RWPE2 (cell line): ENCODE measurements at regions not wholly inside any gene's neighbourhood (a gene's known extent, or its start where the extent isn't known, plus 50 kb on each side); places are given as distances from the start of the nearest gene placed in this dataset.
A peak's percentile ranks its signal among the peaks of the same experiment; 100 is the strongest.

ENCODE experiments used
- ATAC-seq: fragments of 200-7000 bp; cut with Tn5 transposase; 3 replicates; pipeline ENCODE4 v1.9.1; 2021; ENCODE audit warnings: low read depth
- DNase-seq: peaks from one replicate; pipeline ENCODE4 v3.0.0-alpha.2; 2020; ENCODE audit warnings: low spot score
- H3K27ac ChIP-seq: fragments of 450-650 bp; 2 replicates; pipeline ENCODE4 v1.5.1; 2017; ENCODE audit warnings: mild to moderate bottlenecking; ENCODE audit not compliant: poor library complexity, severe bottlenecking
- H3K27me3 ChIP-seq: fragments of 250-450 bp; sonication (Bioruptor Pico); 2 replicates; pipeline ENCODE4 v1.5.1; 2021; ENCODE audit warnings: mild to moderate bottlenecking, moderate library complexity; ENCODE audit not compliant: insufficient read depth, poor library complexity, severe bottlenecking
- H3K36me3 ChIP-seq: fragments of 250-450 bp; sonication (Bioruptor Pico); 2 replicates; pipeline ENCODE4 v1.5.1; 2020; ENCODE audit warnings: low read depth, mild to moderate bottlenecking, moderate library complexity
- H3K4me1 ChIP-seq: fragments of 250-450 bp; sonication (Bioruptor Pico); 2 replicates; pipeline ENCODE4 v1.5.1; 2021; ENCODE audit warnings: mild to moderate bottlenecking, moderate library complexity; ENCODE audit not compliant: insufficient read depth, poor library complexity, severe bottlenecking
- H3K4me3 ChIP-seq: fragments of 250-450 bp; sonication (Bioruptor Pico); 2 replicates; pipeline ENCODE4 v1.5.1; 2021; ENCODE audit warnings: mild to moderate bottlenecking, moderate library complexity; ENCODE audit not compliant: severe bottlenecking
- H3K9me3 ChIP-seq: fragments of 250-450 bp; sonication (Bioruptor Pico); 2 replicates; pipeline ENCODE4 v1.5.1; 2021; ENCODE audit warnings: mild to moderate bottlenecking, moderate library complexity; ENCODE audit not compliant: severe bottlenecking
- CTCF ChIP-seq: fragments of 450-650 bp; IDR thresholded peaks from one replicate; pipeline ENCODE4 v1.5.1; 2017; ENCODE audit warnings: mild to moderate bottlenecking, moderate library complexity; ENCODE audit not compliant: poor library complexity, severe bottlenecking

- ATAC-seq (peak; percentile 84), DNase-seq (no peak)
- Histone ChIP-seq H3K9me3 (peaks cover 2% of the 10 kb centered on the region), H3K4me3 (no peak overlapping the region), H3K36me3 (no peaks in the 10 kb centered on the region), H3K27ac (no peak overlapping the region), H3K4me1 (peaks cover 6% of the 10 kb centered on the region), H3K27me3 (no peaks in the 10 kb centered on the region)
- no peak for TF ChIP-seq CTCF
Observed at GRCh38 chr1:80384083-80384830, 1377.7 kb upstream of the ADGRL4 start.

- no peaks in the 10 kb centered on the region for H3K36me3 ChIP-seq
- ATAC-seq (peak; percentile 97), DNase-seq (peak; percentile 38)
- H3K27me3 ChIP-seq: no peaks in the 10 kb centered on the region
- H3K27ac ChIP-seq: peak overlapping the region; percentile 74
- H3K4me1 ChIP-seq: peaks cover 40% of the 10 kb centered on the region
- no peaks in the 10 kb centered on the region for H3K9me3 ChIP-seq
- H3K4me3 ChIP-seq: no peak overlapping the region
- TF ChIP-seq CTCF: no peak
Observed at GRCh38 chr1:80375662-80376061, 1369.1 kb upstream of the ADGRL4 start.

DNA sequence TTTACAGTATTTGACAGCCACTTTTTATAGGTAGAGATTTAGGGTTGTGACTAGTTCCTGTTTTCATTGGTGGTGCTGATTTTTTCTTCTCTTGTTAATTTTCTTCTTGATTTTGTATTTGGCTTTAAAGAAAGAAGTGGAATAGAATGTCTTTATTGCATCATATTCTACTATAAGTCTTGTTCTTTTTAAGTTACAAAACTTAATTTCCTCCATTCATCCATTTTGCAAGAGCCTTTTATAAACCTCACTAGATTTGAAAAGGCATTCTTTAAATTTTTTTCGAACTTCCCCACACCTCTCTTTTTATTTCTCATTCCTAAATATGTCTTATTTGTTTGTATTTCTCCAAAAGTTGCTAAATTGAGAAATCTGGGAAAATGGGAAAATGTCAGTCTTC lies 1368.6 kb upstream of the ADGRL4 start:
- no peak overlapping the region for H3K4me3 ChIP-seq
- DNase-seq (no peak), ATAC-seq (no peak; the same call in 2 of the 3 replicates)
- peaks cover 40% of the 10 kb centered on the region for H3K4me1 ChIP-seq
- H3K27ac ChIP-seq: peak overlapping the region; percentile 74
- no peaks in the 10 kb centered on the region for H3K27me3 ChIP-seq
- no peaks in the 10 kb centered on the region for H3K36me3 ChIP-seq
- no peaks in the 10 kb centered on the region for H3K9me3 ChIP-seq
- TF ChIP-seq CTCF: no peak

- Histone ChIP-seq H3K4me1 (peaks cover 18% of the 10 kb centered on the region), H3K36me3 (no peaks in the 10 kb centered on the region), H3K9me3 (no peaks in the 10 kb centered on the region), H3K4me3 (no peak overlapping the region), H3K27me3 (no peaks in the 10 kb centered on the region), H3K27ac (no peak overlapping the region)
- no peak for TF ChIP-seq CTCF
- DNase-seq: no peak
- ATAC-seq: no peak
Observed at GRCh38 chr1:80369780-80370179, 1363.2 kb upstream of the ADGRL4 start.

DNA sequence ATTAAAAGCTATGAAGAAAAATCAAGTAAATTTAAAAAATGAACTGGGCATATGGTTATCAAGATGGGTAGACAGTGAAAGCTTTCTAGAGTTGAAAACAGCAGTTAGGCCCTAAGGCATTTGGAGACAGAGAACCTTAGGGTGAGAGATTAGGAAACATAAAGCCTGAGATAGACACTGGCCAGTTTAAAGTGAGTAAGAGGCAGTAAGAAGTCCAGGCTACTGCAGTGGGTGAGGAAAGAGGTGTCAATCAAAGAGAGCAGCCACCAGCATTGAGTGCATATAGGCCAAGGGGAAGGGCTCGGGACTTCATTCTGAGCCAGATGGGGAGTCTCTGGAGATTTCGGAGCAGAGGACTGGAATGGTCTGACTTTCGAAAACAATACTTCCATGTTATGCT lies 1360.5 kb upstream of the ADGRL4 start:
- H3K4me1 ChIP-seq: peaks cover 7% of the 10 kb centered on the region
- H3K4me3 ChIP-seq: no peak overlapping the region
- no peak for TF ChIP-seq CTCF
- no peak for DNase-seq
- no peaks in the 10 kb centered on the region for H3K27me3 ChIP-seq
- H3K36me3 ChIP-seq: no peaks in the 10 kb centered on the region
- no peaks in the 10 kb centered on the region for H3K9me3 ChIP-seq
- H3K27ac ChIP-seq: no peak overlapping the region
- ATAC-seq: no peak
